Gastroesophageal sphincter (tissue), 3 donors: ENCODE measurements at regions not wholly inside any gene's neighbourhood (a gene's known extent, or its start where the extent isn't known, plus 50 kb on each side); places are given as distances from the start of the nearest gene placed in this dataset.

Source experiments
- EP300 ChIP-seq: sonication (generic); formaldehyde crosslinking; IDR thresholded peaks from one replicate; pipeline ENCODE4 v1.6.1; 2017; ENCODE audit warnings: antibody characterized with exemption, mild to moderate bottlenecking
- POLR2A ChIP-seq, 2 donors: fragments of 450-650 bp; IDR thresholded peaks; one replicate each; pipeline ENCODE4 v1.6.1; 2017; ENCODE audit warnings: antibody characterized with exemption in 2 of 2, mild to moderate bottlenecking in 2 of 2, moderate library complexity in 1 of 2
- POLR2AphosphoS5 ChIP-seq: sonication (generic); formaldehyde crosslinking; IDR thresholded peaks from one replicate; pipeline ENCODE4 v1.6.1; 2017; ENCODE audit warnings: antibody characterized with exemption
- TF ChIP-seq, protein P1 (sequence below), 4 experiments: fragments of 200-600 bp in 2 of 4; fragments of 450-650 bp in 2 of 4; sonication (generic) in 1 of 4; IDR thresholded peaks; one replicate each; pipeline ENCODE4 v1.5.1; 2017 to 2019; ENCODE audit warnings: antibody characterized with exemption in 4 of 4, mild to moderate bottlenecking in 2 of 4, moderate library complexity in 2 of 4

DNA sequence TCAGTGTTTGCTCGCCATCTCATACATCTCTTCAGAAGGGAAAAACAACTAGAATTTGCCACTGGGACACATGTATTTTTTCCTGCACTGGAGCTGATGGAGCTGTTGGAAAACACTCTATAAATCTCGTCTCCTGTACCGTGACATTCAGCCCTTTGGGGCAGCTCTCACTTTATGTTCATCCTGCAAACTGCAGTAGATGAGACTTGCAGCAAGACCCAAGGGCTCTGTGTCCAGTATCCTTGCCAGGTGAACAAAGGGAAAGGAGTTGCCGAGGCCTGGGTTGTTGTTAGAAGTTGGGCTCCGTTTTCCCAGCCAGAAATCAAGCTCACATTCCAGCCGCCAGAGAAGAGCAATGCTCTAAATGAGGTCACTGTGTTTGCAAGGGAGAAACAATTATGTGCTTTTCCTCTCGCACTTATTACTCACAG is 285.1 kb downstream of the SLC4A3 start:
- no peak for TF ChIP-seq POLR2AphosphoS5
- TF ChIP-seq POLR2A (IDR thresholded peaks at IDR 0.05), result no peak
- TF ChIP-seq, protein P1, sequence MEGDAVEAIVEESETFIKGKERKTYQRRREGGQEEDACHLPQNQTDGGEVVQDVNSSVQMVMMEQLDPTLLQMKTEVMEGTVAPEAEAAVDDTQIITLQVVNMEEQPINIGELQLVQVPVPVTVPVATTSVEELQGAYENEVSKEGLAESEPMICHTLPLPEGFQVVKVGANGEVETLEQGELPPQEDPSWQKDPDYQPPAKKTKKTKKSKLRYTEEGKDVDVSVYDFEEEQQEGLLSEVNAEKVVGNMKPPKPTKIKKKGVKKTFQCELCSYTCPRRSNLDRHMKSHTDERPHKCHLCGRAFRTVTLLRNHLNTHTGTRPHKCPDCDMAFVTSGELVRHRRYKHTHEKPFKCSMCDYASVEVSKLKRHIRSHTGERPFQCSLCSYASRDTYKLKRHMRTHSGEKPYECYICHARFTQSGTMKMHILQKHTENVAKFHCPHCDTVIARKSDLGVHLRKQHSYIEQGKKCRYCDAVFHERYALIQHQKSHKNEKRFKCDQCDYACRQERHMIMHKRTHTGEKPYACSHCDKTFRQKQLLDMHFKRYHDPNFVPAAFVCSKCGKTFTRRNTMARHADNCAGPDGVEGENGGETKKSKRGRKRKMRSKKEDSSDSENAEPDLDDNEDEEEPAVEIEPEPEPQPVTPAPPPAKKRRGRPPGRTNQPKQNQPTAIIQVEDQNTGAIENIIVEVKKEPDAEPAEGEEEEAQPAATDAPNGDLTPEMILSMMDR (IDR thresholded peaks at IDR 0.05), result peak in 3 of 4 experiments; percentile 24 to 56 (median 42)
- TF ChIP-seq EP300, result no peak
